ENCODE measurements at regions not wholly inside any gene's neighbourhood (a gene's known extent, or its start where the extent isn't known, plus 50 kb on each side); places are given as distances from the start of the nearest gene placed in this dataset.

DNA sequence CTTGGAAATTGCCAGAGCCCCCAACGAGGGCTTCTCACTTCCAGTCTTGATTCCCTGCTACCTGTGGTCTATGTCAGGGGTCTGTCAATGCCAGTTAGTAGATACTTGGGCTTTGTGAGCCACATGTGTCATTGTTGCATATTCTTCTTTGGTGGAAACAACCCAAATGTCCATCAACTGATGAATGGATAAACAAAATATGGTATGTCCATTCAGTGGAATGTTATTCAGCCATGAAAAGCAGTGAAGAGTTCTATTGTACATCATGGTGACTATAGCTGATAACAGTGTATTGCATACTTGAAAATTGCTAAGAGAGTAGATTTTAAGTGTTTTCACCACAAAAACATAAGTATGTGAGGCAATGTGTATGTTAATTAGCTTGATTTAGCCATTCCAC, 288.1 kb downstream of the RPLP1 start:
- DNase-seq (ENCODE audit: low spot score): no peak

DNA sequence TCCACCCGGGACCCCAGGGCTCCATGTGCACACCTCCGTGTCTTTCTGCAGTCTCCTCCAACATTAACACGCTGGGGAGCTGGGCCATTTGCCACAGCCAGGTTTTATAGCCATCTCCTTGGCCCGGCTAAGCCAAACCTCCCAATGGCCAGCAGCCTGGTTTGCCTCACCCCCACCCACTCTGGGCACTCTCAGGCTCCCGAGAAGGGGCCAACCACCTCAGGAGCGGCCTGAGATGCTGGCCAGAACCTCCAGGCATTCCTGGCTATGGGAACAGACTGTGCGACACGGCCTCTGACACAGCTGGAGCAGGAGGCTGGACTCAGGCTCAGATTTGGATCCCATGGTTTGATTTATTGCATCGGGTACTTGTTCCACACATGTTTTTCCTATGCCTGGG, 289.7 kb downstream of the RPLP1 start:
- no peak for DNase-seq (ENCODE audit: low spot score)

DNA sequence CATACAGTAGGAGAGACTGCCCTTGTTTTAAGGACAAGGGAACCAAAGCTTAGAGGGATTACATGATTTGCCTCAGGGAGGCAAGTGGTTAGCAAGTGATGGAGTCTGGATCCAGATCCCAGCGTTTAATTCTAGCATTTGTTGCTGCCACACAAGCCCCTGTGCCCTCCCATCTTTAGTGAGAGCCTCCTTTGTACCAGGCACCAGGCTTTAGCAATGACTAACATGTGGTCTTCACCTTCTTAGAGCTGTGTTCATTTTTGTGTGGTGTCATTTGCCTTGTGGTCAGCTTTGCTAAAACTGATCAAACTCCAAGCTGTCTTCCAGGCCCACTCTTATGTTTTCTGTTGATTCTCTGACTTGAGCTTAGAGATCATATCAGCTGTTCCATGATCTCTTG, 290.5 kb downstream of the RPLP1 start:
- DNase-seq (ENCODE audit: low spot score): no peak

DNA sequence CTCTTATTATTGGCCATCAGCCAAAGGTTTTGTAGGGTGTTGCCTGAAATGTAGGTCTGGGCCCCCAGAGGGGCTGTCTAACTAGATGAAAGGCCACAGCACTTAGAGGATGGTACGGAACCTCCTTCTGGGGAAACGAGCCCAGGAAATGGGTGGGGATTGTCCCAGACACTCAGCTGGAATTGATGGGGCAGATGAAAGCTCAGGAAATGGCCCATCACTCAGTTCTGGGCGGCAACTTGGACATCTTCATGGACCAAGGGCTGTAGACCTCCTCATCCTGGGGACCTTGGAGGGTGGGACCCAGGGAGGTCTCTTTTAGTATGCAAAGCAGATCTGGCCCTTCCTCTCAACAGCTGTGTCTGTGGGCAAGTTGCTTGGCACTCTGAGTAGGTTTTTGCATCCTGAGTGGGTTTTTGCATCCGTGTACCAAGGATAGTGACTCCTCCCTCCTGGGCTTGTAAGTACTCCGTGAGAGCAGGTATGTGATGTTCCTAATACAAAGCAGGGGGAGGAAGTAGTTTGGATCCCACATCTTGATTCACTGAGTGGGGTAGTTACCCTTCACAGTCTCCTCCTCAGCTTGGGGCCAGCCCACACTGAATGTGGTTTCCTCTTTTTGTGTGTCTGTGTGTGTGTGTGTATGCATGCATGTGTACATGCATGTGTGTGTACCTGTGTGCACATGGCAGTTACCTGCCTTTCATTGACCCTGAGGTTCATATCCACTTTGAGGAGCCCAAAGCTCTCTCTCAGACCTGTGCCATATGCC, 292.0 kb downstream of the RPLP1 start:
- DNase-seq (ENCODE audit: low spot score): no peak

DNA sequence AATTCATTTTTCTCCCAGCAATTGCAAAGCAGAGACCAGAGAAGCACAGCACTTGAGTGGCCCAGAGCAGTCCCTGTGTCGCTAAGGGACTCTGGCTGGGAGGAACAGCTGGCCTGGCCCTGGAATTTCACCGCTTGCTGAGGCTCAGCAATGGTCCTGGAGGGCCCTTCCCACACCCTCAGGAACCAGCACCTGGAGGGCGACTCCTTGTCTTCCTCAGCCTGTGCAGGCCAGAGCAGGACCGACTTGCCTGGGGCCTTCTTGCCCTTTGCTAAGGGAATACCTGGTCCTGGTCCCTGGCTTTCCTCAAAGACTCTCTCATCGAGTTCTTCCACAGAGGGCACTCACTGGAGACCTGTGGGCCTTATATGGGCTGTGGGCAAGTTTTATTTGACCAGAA, 294.6 kb downstream of the RPLP1 start:
- no peak for DNase-seq (ENCODE audit: low spot score)

DNA sequence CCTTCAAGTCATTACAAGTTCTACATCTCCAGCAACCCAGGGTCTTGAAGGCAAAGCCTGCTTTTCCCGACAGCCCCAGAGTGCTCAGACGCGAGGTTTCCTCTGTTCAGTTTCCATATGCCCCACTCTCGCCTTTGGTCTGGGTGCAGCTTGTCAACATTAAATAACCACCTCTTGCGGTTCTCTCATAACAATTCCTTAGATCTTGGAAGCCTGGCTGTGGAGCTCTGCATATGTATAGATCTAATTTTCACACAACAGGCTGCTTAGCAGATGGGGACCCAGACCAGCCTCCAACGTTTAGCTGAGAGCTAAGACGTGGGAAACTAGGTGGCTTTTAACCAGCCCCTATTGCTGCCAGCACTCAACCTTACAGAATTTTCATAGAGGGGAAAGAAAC, 295.5 kb downstream of the RPLP1 start:
- no peak for DNase-seq (ENCODE audit: low spot score)

DNA sequence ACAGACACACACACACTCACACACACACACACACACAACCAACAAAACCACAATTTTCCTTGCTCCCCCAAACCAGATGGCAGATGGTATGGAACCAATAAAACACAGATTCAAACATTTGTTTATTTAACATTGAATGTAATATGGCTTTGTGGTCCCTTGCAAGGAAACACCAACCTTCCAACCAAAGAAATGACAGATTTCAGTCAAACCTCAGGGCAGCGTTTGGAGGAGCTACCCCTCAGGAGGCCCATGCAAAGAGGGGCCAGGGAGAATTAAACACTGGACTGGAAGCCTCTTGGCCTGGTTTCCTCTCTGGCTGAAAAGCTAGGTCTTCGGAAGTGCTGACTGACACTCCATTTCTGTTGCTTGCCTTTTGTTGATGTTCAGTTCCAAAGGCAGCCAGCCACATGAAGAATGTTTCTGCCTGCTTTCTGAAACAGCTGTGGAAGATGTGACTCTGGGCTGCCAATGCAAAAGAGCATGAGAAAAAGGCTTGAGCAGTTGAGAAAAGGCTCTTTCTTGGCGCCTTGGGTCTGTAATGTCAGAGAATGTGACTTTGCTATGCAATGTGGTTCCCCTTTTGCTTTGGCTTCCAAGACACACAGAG, 296.1 kb downstream of the RPLP1 start:
- DNase-seq (ENCODE audit: low spot score): no peak

DNA sequence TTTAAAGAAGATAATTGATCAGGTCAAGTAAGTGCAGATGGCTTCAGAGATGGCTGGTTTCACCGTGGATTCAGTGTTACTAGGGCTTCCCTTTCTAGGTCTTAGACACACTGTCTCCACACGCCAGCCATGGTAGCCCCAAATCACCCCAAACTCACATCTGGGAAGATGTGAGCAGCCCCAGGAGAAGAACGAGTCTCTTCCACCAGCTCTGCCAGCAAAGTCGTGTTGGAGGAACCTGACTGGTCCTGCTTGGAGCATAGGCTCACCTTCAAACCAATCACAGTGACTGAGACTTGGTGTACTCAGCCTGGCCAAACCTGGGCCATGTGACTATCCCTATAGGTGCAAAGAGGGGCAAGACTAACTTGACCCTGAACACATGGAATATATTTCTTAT, 296.7 kb downstream of the RPLP1 start:
- no peak for DNase-seq (ENCODE audit: low spot score)

DNA sequence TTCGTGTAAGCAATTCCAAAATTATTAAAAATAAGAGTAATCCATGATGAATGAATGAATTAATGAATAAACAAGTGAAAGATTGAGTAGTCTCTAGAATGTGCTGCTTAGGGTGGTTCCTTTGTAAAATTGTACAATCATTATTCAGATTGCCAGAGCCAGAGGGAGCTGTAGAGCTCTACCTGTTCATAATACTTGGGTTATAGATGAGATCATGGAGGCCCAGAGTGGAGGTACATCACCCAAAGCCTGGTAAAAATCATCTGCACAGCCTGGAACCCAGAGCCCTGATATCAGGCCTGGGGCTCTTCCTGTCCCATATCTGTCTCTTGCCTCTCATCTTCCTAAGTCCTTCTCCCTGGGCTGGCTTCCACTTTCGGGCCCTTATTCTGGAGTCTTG, 297.2 kb downstream of the RPLP1 start:
- no peak for DNase-seq (ENCODE audit: low spot score)

DNA sequence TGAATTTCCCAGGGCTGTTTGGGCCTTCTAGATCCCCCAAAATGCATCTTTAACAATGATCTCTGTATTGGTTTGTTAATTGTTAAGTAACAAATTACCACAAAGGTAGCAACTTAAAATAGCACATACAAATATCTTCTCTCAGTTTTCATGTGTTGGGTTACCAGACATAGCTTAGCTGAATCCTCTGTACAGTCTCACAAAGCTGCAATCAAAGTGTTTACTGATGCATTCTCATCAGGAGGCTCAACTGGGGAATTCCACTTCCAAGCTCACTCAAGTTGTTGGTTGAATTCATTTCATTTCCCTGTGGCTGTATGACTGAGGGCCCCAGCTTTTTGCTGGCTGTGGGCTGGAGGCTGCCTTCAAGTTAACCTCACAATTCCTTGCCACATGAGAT, 297.6 kb downstream of the RPLP1 start:
- no peak for DNase-seq (ENCODE audit: low spot score)

DNA sequence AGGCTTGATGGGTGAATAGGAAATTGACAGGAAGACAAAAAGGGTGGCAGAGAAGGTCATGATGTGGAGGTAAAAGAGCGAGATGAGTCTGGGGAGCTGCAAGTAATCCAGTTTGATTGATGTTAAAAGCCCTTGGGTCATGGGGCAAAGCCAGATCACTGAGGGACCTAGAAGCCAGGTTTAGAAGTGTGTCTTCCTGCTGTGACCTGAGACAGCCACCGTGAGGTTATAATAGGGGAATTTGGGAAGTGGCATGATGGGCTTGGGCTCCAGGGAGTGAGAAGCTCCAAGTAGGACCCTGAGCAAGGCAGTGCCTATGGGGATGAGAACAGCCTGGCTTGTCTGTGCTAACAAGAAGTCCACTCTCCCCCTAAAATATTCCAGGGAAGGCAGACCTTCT, 298.5 kb downstream of the RPLP1 start:
- DNase-seq (ENCODE audit: low spot score): no peak

DNA sequence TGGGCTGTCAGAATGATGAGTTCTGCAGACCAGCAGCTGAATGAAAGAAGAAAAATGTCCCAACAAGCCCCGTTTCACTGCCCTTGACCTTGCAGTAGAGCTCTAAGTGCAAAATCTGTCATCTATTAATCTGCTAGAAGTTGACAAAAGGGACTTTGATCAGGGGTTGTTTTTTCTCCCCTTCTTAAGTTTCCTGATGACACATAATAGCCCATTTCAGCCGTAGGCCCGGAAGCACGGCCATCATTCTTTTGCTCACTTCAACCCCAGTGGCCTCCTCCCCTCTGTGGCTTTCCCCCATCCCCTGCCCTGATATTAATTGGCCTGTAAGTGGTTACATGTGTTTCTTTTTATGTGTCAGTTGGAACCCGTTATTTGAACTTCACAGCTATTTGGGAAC, 298.9 kb downstream of the RPLP1 start:
- DNase-seq (ENCODE audit: low spot score): no peak

DNA sequence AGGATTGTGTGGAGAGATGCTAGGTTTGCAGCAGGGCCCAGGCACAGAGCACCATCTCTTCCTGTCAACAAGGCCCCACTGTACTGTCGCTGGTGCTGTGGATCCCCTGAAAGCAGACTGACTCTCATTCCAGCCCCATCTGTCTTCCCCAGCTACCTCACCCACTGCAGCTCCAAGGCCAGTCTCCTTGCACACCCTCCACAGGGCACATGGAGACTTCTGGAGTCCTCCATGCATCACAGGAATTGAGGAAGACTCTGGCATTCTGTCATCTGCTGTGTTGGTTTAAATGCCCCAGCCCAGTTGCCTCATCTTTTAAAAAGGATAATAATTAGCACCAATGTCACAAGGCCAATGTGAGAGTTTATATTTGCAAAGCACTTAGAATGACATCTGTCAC, 301.2 kb downstream of the RPLP1 start:
- DNase-seq (ENCODE audit: low spot score): no peak

DNA sequence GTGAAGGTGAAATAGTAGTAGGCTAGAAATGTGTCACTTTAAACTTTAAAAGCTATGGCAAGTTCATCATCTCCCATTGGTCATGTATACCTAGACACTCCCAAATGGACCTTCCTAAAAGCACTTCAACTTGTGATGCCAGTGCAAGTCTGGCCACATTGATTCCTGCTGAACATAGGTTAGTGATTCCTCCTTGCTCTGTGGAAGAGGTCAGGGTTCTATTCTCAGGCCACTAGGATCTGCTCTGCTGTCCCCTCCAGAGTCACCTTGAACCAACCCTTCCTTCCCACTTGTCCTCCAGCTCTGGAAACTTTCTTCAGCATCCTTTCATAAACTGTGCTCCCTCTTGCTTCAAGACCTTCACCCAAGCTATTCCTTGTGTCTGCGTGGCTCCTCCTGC, 301.7 kb downstream of the RPLP1 start:
- no peak for DNase-seq (ENCODE audit: low spot score)

DNA sequence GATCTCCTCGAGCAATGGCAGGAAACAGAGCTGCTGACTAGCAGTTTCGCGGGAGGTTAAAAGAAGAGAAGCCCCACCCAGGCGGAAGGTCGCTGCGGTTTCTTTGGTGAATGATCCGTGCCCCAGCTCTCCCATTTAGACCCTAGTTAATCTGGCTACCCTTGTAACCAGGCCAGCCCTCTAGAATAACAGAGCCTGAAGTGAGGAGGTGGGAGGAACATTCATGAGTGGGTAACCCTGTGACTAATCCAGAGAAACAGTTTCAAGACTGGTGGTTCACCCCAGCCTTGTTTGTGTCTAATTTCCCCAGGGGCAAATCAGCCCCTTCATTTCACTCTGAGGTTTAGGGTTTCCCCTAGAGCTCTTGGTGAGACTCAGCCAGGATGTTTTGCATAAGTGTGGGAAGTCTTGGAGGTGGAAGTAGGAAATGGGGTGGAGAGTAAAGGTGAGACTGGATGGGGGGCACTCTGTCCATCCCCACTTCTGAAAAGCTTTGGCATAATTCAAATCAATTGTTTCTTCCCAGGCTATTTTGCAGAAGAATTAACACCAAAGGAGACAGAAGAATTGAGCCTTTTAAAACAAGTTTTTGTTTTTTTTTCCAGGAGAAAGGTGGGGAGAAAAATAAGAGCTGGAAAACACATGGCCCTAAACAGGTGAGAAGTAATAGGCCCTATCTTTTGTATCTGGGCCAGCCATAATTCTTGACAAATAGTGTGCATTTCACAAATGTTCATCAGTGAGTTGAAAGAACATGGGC, 303.1 kb downstream of the RPLP1 start:
- DNase-seq (ENCODE audit: low spot score): no peak

DNA sequence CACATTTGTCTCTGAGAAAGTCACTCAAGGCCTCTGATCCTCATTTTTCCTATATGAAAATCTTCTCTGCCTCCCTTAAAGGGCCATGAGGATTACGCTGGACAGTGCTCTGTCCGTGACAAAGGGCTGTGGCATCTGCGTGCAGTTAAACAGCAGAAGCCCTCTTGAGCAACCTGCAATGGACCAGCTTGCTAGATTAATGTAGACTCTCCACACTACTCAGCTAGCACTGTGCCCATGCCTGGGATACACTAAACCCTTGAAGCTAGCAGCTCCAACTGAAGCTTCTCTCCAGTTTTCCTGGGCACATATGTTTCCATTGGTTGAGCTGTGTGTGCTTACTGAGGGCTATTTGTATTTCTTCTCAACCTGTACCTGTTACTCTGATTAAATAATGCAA, 303.8 kb downstream of the RPLP1 start:
- DNase-seq (ENCODE audit: low spot score): no peak

DNA sequence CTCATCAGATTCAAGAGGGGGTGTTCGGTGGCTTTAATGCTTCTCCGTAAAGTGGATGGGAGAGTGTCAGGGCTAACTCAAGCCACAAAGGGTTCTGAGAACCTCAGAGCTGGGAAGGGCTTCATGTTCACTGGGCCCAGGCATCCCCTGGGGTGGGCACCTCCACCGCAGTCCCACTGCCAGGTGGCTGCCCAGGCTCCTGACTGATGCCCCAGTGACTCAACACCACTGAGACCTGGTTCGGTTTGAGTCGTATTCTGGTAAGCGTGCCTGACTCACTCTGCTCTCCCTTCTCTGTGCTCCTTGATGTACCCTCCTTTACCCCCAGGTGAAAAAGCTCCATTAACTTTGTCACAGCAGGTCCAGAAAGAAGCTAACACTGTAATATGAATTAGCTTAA, 304.6 kb downstream of the RPLP1 start:
- no peak for DNase-seq (ENCODE audit: low spot score)

DNA sequence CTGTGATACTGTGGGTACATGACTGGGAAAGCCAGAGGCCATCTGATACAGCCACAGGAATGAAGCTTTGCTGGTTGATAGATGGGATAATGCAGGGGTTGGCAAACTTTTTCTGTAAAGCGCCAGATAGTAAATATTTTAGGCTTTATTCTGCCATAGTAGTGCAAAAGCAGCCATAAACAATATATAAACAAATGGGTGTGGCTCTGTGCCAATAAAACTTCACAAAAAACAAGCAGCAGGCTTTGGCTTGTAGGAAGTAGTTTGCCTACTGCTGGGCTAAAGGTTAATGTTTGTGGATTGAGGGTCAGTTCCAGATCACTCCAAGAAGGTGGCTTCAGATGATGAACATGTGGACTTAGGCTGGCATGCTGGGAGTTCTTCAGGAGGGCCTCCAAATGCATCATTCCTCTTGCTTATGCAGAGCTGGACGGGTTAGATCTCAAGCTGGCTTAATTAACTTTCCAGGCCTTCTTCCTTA, 305.7 kb downstream of the RPLP1 start:
- no peak for DNase-seq (ENCODE audit: low spot score)

DNA sequence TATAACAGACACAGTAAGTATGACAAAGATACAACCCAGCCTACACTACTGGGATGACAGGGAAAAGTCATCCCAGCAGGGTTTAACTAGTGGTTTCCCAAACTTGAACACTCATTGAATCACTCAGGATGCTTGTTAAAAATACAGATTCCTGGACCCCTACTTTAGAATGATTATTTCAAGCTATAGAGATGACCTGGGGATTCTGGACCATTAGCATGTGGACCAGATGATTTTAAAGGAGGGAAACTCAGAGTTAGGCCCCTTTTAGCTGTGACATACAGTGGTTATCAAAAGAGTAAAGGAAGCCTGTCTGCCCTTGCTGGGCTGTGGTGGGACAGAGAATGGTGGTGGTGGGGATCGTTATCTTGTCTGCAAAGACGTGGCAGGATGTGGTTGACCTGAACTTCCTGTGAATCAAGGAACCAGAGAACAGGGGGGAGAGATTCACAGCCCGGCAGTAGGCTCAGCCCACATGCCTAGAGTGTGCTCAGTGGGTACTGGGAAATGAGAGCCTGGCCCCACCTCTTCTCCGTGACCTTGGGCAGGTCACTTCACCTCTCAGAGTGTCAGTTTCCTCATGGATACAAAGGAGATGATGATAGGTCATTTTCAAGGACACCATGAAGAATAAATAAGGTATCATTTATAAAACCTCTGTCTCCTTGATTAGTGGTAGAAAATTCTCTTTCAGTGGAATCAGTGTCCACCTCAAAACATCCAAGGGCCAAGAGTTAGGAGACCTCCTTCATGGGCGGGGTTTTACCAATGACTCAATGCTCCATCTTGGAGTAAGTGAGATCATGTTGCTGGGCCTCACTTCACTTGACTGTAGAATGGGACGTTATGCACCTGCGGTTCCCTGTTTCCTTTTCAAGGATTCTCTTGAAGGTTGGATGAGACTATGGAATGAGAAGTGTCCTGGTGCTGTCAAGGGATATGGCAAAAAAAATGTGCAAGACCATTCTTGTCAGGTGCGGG, 306.5 kb downstream of the RPLP1 start:
- no peak for DNase-seq (ENCODE audit: low spot score)

DNA sequence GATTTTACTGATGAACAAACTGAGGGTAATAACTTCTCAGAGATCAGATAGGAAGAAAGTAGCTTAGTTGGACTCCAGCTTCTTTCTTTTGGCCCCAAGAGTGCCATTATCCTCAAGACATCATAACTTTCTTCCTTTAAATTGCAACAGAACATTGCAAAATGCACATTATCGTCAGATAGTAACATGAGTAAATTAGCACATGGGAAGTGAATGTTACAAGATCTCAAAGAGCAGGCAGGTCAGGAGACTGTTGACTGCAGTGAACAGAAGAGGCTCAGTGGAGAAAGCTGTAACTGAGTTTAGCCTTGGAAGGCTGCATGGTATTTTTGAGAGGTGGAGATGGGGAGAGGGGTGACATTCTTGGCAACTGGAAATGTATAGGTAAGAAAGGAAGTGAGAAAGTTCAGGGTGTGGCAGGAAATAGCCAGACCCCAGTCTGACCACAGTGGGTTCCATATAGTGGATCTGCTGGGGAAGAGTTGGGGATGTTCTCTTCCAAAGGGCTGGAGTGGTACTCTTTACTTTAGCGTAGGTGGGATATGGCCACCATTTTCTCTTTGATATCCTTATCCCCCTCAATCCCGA, 307.7 kb downstream of the RPLP1 start:
- no peak for DNase-seq (ENCODE audit: low spot score)

DNA sequence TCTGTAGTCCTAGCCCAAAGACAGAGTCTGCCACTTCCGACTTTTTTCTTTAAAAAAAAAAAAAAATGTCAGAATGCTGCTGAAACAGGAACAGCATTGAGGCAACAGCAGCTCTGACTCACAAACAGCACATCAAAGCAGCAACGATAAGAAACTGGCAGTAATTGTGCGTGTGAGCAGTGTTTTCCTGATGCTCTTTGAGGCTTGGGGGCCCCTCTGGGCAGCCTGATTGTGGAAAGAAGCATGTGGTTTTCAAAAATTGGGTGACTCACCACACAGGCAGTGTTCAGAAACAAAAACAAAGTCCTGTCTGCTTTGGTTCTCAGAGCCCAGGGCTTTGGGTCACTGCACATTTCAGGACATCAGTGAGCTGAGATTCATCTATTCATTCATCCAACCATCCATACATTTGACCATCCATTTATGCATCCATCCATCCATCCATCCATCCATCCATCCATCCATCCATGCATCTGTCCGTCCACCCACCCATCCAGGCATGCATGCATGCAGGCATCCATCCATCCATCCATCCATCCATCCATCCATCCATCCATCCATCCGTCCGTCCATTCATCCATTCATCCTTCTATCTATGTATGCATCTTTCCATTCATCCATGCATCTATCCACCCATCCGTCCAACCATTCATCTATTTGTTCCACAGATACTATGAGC, 308.4 kb downstream of the RPLP1 start:
- DNase-seq (ENCODE audit: low spot score): peak; percentile 96

Measured in AG20443 (cell line).